GM18951 (cell line): ENCODE measurements at regions not wholly inside any gene's neighbourhood (a gene's known extent, or its start where the extent isn't known, plus 50 kb on each side); places are given as distances from the start of the nearest gene placed in this dataset.

Experiments
- POLR2A ChIP-seq: IDR thresholded peaks from 4 replicates; pipeline ENCODE4 v1.6.1; 2011; ENCODE audit warnings: mild to moderate bottlenecking; ENCODE audit not compliant: insufficient read length, insufficient read depth; ENCODE audit errors: extremely low read depth
- in situ Hi-C: fragments of 300-500 bp; cut with MboI; formaldehyde crosslinking; loops from one replicate; pipeline ENCODE4 v1.12.0; 2022; ENCODE audit warnings: low sequenced_read_pairs, mixed read lengths, inconsistent platforms; ENCODE audit not compliant: unreplicated experiment

DNA sequence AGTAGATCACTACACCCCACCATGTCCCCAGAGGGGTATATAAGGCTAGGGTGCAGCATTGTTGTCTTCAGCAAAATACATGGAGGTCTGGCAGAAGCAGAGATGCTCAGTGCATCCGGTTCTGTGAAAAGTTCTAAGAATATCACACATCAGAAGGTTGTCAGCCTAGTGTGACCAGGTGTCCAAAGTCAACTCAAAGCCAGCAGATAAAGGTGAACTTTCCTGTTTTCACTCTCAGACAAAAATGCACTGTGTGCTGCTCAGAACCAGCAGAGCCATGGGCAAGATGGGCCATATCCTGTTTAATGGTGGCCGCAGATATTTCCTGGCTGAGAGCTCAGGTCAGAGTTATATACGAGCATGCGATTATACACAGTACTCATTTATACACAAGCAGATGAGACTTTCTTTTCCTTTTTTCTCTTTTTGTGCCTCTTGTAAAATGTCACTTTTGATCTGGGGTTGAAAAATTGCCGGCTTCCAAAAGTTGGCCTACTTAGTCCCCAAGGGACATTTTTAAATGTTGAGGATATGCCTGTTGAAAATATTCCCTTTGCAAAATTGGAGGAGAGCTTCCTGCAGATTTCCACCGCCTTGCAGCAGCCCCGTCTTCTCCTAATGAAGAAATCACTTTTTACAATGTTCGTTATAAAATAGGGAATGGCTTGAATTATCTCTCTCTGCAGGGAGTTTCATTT, 425.6 kb upstream of the SALL1 start:
- in situ Hi-C loops: no loop called here
- no peak for TF ChIP-seq POLR2A

DNA sequence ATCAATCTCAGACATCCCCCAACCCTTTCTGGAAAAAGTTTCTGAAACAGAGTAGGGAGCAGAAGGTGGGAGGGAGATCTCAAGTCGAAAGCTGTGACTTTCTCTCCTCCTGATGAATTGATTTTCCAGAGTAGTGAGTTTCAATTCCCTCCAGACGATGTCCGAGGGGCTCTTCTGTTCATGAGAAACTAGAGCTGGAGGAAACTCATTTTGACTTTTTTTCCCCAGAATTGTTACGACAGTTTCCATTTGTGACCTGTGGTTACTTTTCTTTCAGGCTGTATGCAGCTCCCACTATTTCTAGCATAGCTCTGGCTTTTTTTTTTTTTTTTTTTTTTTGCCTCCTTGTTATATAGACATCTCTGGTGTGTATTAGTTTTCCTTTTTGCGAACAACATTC, 422.1 kb upstream of the SALL1 start:
- TF ChIP-seq POLR2A: no peak
- in situ Hi-C loops: no loop called here

DNA sequence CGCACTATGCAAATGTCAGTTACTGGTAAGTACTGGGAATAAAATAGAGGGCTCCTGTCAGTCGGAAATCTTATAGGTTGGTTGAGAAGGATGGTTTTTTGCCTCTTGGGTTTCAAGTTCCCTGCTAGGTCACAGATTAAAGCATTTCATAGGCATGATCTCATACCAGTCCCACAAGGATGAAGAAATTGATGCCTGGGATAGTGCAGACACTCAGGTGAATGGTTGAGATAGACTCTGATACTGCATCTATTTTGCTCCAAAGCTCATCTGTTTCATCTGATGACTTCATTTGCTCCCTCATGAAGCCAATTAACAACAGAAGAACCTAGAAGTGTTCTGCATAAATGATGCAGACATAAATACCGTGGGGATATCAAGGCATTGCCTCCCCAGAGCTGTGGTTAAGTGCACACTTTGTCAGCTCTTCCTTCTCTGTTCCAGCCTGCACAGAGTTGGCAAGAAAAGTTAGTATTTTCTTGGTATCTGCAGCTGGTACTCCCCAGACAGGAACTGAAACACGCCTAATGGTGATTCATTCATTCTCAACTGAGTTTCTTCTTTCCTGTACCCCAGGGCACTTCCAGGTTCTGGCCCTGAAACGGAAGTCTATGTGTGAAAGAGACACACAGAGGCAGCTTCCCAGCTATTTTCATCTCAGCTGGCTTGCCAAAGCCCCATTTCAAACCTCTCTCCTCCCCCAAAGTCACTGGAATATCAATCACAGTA, 418.3 kb upstream of the SALL1 start:
- TF ChIP-seq POLR2A: no peak
- in situ Hi-C loops: no loop called here

GRCh38 chr16:51567911-51568310, 416.8 kb upstream of the SALL1 start:
- no peak for TF ChIP-seq POLR2A
- in situ Hi-C loops: no loop called here

GRCh38 chr16:51565184-51565583, 414.1 kb upstream of the SALL1 start:
- TF ChIP-seq POLR2A: no peak
- in situ Hi-C loops: no loop called here

DNA sequence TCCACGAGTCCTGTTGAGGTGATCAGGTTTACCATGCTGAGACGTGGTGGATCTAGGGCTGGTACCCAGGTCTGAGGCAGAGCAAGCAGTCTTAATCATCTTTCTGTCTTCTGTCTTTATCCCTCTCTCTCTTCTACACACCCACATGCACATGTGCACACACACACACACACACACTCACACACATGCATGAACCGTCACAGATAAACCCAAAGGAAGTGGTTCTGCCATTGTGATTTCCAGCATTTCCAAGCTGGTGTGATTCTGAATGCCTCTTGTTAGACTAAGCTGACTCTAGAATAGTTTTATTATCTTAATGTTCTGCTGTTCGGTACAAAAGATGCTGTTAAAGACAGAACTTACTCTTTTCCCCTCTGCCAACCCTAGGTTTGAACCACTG, 411.8 kb upstream of the SALL1 start:
- in situ Hi-C loops: no loop called here
- TF ChIP-seq POLR2A: no peak

GRCh38 chr16:51559901-51560300, 408.8 kb upstream of the SALL1 start:
- no peak for TF ChIP-seq POLR2A
- in situ Hi-C loops: no loop called here

DNA sequence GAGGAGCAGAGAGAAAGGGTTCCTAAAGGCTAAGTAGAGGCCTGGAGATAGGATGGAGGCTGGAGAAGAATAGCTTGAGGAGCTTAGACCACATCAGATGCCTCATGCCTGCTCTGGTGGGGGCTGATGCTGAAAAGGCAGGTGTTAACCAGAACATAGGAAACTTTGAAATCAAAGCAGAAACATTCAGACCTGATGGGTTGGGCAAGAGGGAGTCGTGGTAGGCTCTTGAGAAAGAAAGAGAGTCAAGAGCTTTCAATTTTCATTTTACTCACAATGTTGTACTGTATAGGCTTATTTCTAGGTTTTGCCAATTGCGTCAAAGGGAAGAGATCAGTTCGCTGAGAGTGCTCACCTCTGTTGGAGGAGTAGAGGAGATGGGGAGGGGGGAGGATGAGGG, 406.6 kb upstream of the SALL1 start:
- TF ChIP-seq POLR2A: no peak
- in situ Hi-C loops: no loop called here

DNA sequence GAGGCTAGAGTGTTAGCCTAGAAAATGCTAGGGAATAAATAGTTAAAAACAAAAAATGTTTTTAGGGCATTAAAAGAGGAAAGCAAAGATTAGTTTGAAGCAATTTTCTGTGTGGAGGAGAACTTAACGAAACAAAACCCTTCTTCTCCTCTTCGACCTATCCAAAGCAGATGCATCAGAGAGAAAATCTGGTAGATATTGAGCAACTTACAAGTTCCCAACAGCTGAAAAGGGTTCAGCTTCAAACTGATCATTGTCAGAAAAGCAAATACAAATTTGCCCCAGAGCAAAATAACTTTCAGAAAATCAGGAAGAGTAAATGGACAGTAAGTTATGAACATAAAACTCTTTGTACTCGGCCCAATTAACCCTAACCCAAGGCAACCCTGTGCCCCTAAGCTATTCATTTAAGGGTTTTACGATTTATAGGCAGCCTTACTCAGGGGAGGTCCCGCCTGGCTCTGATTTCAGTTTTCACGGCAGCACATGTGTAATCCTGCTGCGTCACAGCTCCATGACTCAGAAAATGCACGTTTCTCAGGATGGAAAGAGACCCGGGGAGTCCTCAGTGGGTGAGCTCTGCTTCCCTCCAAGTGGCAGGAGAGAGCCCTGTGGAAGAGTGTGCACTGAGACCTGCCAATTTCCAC, 405.7 kb upstream of the SALL1 start:
- in situ Hi-C loops: no loop called here
- no peak for TF ChIP-seq POLR2A

DNA sequence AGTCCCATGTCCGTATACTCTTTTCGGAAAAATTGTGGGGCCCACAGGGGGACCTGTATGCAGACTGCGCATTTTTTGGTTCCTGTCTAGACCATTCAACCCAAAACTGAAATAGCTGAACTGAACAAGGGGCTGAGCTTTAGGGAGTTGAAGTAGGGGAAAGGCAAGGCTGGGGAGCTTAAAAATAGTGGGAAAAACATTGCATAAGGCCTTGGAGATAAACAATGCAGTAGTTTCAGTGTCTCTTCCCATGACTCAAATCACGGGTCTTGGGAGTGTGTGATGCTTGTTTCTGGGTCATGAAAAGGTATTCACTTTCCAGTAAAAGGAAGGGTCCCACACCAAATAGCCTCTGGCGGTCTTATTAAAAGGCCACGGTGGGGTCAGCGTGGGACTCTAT, 402.8 kb upstream of the SALL1 start:
- TF ChIP-seq POLR2A: no peak
- in situ Hi-C loops: no loop called here

DNA sequence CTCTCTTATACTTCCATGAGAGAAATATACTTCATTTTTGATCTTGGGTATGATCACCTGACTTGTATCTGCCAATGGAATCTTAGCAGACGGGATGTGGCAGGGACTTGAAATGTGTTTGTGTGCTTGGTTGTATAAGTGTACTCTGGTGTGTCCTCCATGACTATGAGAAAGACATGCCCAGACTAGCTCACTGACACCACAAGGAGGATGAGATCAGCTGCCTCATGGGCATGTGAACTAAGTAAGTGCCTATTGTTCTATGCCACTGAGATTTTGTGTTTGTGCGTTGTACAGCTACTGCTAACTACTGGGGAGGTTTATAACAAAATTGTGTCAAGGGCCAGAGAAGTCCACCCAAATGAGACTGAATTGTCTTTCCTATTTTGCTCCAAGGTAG, 402.2 kb upstream of the SALL1 start:
- TF ChIP-seq POLR2A: no peak
- in situ Hi-C loops: no loop called here

- TF ChIP-seq POLR2A: no peak
- in situ Hi-C loops: no loop called here
These were observed 399.8 kb upstream of the SALL1 start for GRCh38 chr16:51550800-51551347.

DNA sequence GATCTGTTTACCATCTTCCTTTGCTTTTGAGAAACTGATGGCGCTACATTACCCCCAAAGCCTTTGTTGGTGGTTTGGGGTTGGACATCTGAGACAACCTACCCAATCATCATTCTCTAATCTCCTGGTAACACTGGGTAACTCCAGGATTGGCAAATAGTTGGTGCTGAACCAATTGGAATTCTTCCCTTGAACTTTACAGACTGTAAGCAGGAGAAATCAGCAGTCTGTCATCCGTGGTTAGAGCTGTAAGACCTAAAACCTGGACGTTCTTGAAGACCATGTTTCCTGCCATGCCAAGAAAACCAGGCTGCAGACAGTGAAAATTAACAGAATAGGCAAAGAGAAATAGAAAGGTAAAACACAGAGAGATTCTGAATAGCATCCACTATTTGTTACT, 398.8 kb upstream of the SALL1 start:
- in situ Hi-C loops: no loop called here
- no peak for TF ChIP-seq POLR2A
